Astrocyte (in vitro differentiated cells and primary cell): ENCODE measurements at regions not wholly inside any gene's neighbourhood (a gene's known extent, or its start where the extent isn't known, plus 50 kb on each side); places are given as distances from the start of the nearest gene placed in this dataset.
A peak's percentile ranks its signal among the peaks of the same experiment; 100 is the strongest.

Experiments used
- DNase-seq: peaks from one replicate; pipeline ENCODE4 v3.0.0-alpha.2; 2010; ENCODE audit warnings: low read depth
- FAIRE-seq: peaks from 2 replicates; lab custom pipeline; 2011; peaks lifted over from hg19 to GRCh38; lab: Jason Lieb, UNC
- H2AFZ ChIP-seq: 2 replicates; pipeline ENCODE4 v1.6.0; 2012; ENCODE audit warnings: low read depth, low read length, inconsistent platforms
- H3K27ac ChIP-seq: 2 replicates; pipeline ENCODE4 v1.5.1; 2011; ENCODE audit warnings: low read depth, low read length, inconsistent platforms
- H3K27me3 ChIP-seq: 2 replicates; pipeline ENCODE4 v1.6.0; 2011; ENCODE audit warnings: low read length, inconsistent platforms; ENCODE audit not compliant: insufficient read depth
- H3K36me3 ChIP-seq: 2 replicates; pipeline ENCODE4 v1.5.1; 2011; ENCODE audit warnings: low read length, inconsistent platforms; ENCODE audit not compliant: insufficient read depth
- H3K4me1 ChIP-seq: 2 replicates; pipeline ENCODE4 v1.5.1; 2011; ENCODE audit warnings: low read length, inconsistent platforms; ENCODE audit not compliant: insufficient read depth
- H3K4me2 ChIP-seq: 2 replicates; pipeline ENCODE4 v1.6.0; 2012; ENCODE audit warnings: low read length, inconsistent platforms
- H3K4me3 ChIP-seq: 2 replicates; pipeline ENCODE4 v1.5.1; 2011; ENCODE audit warnings: low read depth, mild to moderate bottlenecking, low read length, inconsistent platforms; ENCODE audit not compliant: insufficient read depth
- H3K79me2 ChIP-seq: 2 replicates; pipeline ENCODE4 v1.6.0; 2012; ENCODE audit warnings: mild to moderate bottlenecking, low read length, inconsistent platforms; ENCODE audit not compliant: insufficient read depth
- H3K9ac ChIP-seq: 2 replicates; pipeline ENCODE4 v1.6.0; 2012; ENCODE audit warnings: mild to moderate bottlenecking, low read length, inconsistent platforms
- H3K9me3 ChIP-seq: 2 replicates; pipeline ENCODE4 v1.5.1; 2012; ENCODE audit warnings: low read depth, mild to moderate bottlenecking, low read length, inconsistent platforms; ENCODE audit not compliant: insufficient read depth
- H4K20me1 ChIP-seq: 2 replicates; pipeline ENCODE4 v1.6.0; 2012; ENCODE audit warnings: low read length, inconsistent platforms; ENCODE audit not compliant: insufficient read depth
- H3K27ac Mint-ChIP-seq: one replicate; pipeline ENCODE4 v1.8.0; 2021; ENCODE audit warnings: mild to moderate bottlenecking, mixed read lengths; ENCODE audit not compliant: unreplicated experiment
- H3K27me3 Mint-ChIP-seq: one replicate; pipeline ENCODE4 v1.8.0; 2021; ENCODE audit warnings: low read depth, mixed read lengths; ENCODE audit not compliant: unreplicated experiment
- H3K36me3 Mint-ChIP-seq: one replicate; pipeline ENCODE4 v1.8.0; 2021; ENCODE audit warnings: low read depth, mixed read lengths; ENCODE audit not compliant: unreplicated experiment
- H3K4me1 Mint-ChIP-seq: one replicate; pipeline ENCODE4 v1.8.0; 2021; ENCODE audit warnings: low read depth, mixed read lengths; ENCODE audit not compliant: unreplicated experiment
- H3K4me3 Mint-ChIP-seq: one replicate; pipeline ENCODE4 v1.8.0; 2021; ENCODE audit warnings: mild to moderate bottlenecking, moderate library complexity, mixed read lengths; ENCODE audit not compliant: unreplicated experiment
- H3K9me3 Mint-ChIP-seq: one replicate; pipeline ENCODE4 v1.8.0; 2021; ENCODE audit warnings: mild to moderate bottlenecking, mixed read lengths; ENCODE audit not compliant: unreplicated experiment
- EZH2 ChIP-seq: IDR thresholded peaks from 2 replicates; pipeline ENCODE4 v1.6.1; 2012; ENCODE audit warnings: mild to moderate bottlenecking, low read length, inconsistent platforms; ENCODE audit not compliant: insufficient read depth
- TF ChIP-seq, protein P1 (sequence below): IDR thresholded peaks from 2 replicates; pipeline ENCODE4 v1.5.1; 2011; ENCODE audit warnings: low read depth, mild to moderate bottlenecking, inconsistent platforms, low read length, moderate library complexity; ENCODE audit not compliant: insufficient read depth

DNA sequence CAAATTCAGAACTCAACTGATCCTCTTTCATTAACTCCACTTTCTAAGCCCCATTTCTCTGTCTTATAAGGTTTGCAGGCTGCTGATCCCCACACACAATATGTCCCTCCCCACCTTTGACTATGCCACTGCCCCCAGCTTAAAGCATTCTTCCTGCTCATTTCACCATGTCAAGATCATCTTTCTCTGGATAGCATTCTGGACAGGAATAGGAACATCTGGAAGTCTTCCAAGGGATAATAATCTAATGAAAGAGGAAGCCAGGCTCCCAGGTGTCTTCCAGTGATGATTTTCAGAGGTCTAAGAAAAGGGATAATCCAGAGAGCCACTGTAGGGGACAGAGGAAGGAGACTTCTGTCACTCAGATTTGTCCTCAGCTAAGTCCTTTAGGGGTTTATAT lies 54.6 kb upstream of the GALNT15 start:
- no peak overlapping the region for H3K4me3 Mint-ChIP-seq
- Histone ChIP-seq H3K4me3 (no peak overlapping the region), H3K9me3 (no peaks in the 10 kb centered on the region), H3K4me1 (peaks cover 9% of the 10 kb centered on the region), H2AFZ (no peak overlapping the region), H3K9ac (no peak overlapping the region), H3K79me2 (no peaks in the 10 kb centered on the region), H3K4me2 (no peak overlapping the region), H3K27me3 (no peaks in the 10 kb centered on the region), H3K27ac (no peak overlapping the region), H3K36me3 (no peaks in the 10 kb centered on the region), H4K20me1 (no peaks in the 10 kb centered on the region)
- DNase-seq (no peak), FAIRE-seq (no peak)
- H3K9me3 Mint-ChIP-seq, result peaks cover 6% of the 10 kb centered on the region
- H3K4me1 Mint-ChIP-seq, result peaks cover 10% of the 10 kb centered on the region
- TF ChIP-seq, protein P1, sequence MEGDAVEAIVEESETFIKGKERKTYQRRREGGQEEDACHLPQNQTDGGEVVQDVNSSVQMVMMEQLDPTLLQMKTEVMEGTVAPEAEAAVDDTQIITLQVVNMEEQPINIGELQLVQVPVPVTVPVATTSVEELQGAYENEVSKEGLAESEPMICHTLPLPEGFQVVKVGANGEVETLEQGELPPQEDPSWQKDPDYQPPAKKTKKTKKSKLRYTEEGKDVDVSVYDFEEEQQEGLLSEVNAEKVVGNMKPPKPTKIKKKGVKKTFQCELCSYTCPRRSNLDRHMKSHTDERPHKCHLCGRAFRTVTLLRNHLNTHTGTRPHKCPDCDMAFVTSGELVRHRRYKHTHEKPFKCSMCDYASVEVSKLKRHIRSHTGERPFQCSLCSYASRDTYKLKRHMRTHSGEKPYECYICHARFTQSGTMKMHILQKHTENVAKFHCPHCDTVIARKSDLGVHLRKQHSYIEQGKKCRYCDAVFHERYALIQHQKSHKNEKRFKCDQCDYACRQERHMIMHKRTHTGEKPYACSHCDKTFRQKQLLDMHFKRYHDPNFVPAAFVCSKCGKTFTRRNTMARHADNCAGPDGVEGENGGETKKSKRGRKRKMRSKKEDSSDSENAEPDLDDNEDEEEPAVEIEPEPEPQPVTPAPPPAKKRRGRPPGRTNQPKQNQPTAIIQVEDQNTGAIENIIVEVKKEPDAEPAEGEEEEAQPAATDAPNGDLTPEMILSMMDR, result no peak
- no peak for TF ChIP-seq EZH2
- no peaks in the 10 kb centered on the region for H3K27me3 Mint-ChIP-seq
- no peak overlapping the region for H3K27ac Mint-ChIP-seq
- H3K36me3 Mint-ChIP-seq, result no peaks in the 10 kb centered on the region

DNA sequence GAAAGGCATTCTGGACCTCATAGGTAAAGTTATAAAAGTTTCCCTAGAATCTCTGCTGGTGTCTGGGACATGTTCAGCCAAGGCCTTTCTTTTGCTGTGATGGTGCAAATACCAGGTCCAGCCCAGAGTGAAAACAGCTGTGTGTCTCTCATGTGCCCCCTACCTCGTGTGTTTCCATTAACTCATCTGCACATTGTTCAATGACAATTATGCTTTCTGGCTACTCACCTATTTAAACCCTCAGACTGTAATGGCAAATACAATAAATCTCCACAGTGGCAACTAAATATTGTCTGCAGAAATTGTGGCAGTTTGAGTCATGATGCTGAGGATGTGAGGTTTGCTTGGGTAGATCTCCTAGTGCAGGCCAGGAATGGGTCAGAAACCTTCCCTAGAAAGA lies 53.1 kb upstream of the GALNT15 start:
- H3K4me3 Mint-ChIP-seq, result no peak overlapping the region

DNA sequence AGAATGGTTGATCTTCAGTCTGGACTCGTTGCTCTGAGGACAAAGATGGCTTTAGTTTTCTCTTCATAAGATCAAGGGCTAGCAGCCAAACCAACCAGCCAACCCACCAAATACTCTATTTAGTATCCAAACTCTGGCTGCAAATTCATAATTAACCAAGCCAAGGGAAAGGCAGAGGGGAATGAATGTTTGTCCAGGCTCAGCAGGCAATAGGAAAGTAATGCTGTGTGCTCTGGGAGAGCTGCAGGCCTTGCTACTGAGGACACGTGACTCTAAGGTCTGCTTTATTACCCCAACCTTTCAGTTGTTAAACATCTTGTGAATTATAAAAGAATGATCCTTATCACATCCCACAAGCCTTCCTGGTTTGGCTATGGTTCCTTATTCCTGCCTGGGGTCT lies 52.3 kb upstream of the GALNT15 start:
- H3K79me2 ChIP-seq, result no peaks in the 10 kb centered on the region
- H3K27me3 ChIP-seq, result no peaks in the 10 kb centered on the region
- H4K20me1 ChIP-seq, result no peaks in the 10 kb centered on the region
- no peak overlapping the region for H3K4me2 ChIP-seq
- FAIRE-seq, result no peak
- H3K9me3 Mint-ChIP-seq, result peaks cover 6% of the 10 kb centered on the region
- H3K4me3 Mint-ChIP-seq, result no peak overlapping the region
- H3K4me3 ChIP-seq, result no peak overlapping the region
- no peak overlapping the region for H3K27ac ChIP-seq
- peaks cover 17% of the 10 kb centered on the region for H3K4me1 Mint-ChIP-seq
- H3K36me3 Mint-ChIP-seq, result no peaks in the 10 kb centered on the region
- H3K9me3 ChIP-seq, result no peaks in the 10 kb centered on the region
- no peaks in the 10 kb centered on the region for H3K27me3 Mint-ChIP-seq
- no peak overlapping the region for H3K9ac ChIP-seq
- no peak for TF ChIP-seq EZH2
- TF ChIP-seq, protein P1, result no peak
- H2AFZ ChIP-seq, result no peak overlapping the region
- no peaks in the 10 kb centered on the region for H3K36me3 ChIP-seq
- no peak for DNase-seq
- peaks cover 17% of the 10 kb centered on the region for H3K4me1 ChIP-seq
- H3K27ac Mint-ChIP-seq, result no peak overlapping the region

More for the DNA sequence above, 53.1 kb upstream of the GALNT15 start:
- no peaks in the 10 kb centered on the region for H3K9me3 ChIP-seq
- DNase-seq (no peak), FAIRE-seq (peak; percentile 54)
- no peak overlapping the region for H3K4me2 ChIP-seq
- H3K36me3 Mint-ChIP-seq, result no peaks in the 10 kb centered on the region
- H3K4me3 ChIP-seq, result no peak overlapping the region
- H3K9ac ChIP-seq, result no peak overlapping the region
- peaks cover 17% of the 10 kb centered on the region for H3K4me1 ChIP-seq
- no peak overlapping the region for H3K27ac Mint-ChIP-seq
- H3K9me3 Mint-ChIP-seq, result peaks cover 6% of the 10 kb centered on the region
- TF ChIP-seq, protein P1, result no peak
- TF ChIP-seq EZH2, result no peak
- H3K27ac ChIP-seq, result no peak overlapping the region
- H3K79me2 ChIP-seq, result no peaks in the 10 kb centered on the region
- no peak overlapping the region for H2AFZ ChIP-seq
- H3K27me3 Mint-ChIP-seq, result no peaks in the 10 kb centered on the region
- no peaks in the 10 kb centered on the region for H4K20me1 ChIP-seq
- H3K4me1 Mint-ChIP-seq, result peaks cover 17% of the 10 kb centered on the region
- H3K27me3 ChIP-seq, result no peaks in the 10 kb centered on the region
- H3K36me3 ChIP-seq, result no peaks in the 10 kb centered on the region
